ENCODE measurements at regions not wholly inside any gene's neighbourhood (a gene's known extent, or its start where the extent isn't known, plus 50 kb on each side); places are given as distances from the start of the nearest gene placed in this dataset.

DNA sequence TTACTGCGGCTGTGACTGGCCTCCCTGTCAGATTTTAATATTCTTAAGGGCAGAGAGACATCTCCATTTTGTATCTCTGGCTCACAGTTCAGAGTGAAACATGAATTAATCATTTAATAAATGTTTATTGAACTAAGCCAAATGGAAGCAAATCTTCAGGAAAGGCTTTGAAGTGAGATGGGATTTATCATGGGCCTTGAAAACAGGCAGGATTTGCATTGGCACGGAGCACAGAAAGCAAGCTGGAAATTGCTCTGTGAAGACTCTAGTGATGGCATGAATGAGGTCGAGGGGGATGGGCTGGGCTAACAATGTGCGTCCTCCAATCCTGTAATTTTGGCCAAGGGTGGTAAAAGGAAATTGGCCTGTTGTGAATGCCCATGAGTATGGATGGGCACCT lies 369.8 kb upstream of the SOX11 start:
- TF ChIP-seq ZFX (IDR thresholded peaks at IDR 0.05; ENCODE audit: borderline replicate concordance): no peak
- TF ChIP-seq, protein P1, sequence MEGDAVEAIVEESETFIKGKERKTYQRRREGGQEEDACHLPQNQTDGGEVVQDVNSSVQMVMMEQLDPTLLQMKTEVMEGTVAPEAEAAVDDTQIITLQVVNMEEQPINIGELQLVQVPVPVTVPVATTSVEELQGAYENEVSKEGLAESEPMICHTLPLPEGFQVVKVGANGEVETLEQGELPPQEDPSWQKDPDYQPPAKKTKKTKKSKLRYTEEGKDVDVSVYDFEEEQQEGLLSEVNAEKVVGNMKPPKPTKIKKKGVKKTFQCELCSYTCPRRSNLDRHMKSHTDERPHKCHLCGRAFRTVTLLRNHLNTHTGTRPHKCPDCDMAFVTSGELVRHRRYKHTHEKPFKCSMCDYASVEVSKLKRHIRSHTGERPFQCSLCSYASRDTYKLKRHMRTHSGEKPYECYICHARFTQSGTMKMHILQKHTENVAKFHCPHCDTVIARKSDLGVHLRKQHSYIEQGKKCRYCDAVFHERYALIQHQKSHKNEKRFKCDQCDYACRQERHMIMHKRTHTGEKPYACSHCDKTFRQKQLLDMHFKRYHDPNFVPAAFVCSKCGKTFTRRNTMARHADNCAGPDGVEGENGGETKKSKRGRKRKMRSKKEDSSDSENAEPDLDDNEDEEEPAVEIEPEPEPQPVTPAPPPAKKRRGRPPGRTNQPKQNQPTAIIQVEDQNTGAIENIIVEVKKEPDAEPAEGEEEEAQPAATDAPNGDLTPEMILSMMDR (IDR thresholded peaks at IDR 0.05): no peak
- no peak overlapping the region for H3K27ac ChIP-seq

DNA sequence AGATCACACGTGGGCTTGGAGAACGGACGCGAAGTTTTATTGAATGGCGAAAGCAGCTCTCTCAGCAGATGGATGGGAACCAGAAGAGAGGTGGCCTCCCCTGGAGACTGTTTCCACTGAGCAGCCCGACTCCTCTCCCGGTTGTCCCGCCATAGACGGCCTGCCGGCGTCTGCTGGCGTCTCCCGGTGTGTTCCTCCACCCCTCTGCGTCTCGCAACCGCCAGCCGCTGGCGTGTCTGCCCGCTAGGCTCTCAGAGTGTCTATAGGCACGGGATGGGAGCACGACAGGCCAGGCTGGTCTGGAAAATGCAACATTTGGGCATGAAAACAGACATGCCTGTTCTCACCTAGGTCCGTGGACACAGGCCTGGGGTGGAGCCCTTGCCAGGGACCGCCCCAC lies 366.7 kb upstream of the SOX11 start:
- TF ChIP-seq ZFX (IDR thresholded peaks at IDR 0.05; ENCODE audit: borderline replicate concordance): no peak
- TF ChIP-seq, protein P1 (IDR thresholded peaks at IDR 0.05): no peak
- no peak overlapping the region for H3K27ac ChIP-seq

DNA sequence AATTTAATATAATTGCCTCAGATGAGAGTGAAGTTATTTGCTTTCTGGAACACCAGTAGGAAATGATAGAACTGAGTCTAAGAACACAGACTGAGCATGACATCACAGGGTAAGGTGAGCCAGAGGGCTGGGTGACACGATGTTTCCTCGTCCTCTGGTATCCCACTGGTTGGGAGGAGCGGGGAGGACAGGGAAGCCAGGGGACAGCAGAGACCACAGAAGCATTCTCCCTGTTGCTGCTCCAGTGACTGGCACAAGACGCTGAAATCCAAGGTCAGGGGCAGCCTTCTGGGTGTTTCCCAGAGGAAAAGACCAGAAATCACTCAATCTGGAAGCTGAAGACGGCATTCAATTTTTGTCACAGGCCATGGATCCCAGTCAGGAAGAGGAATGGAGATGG lies 363.4 kb upstream of the SOX11 start:
- no peak for TF ChIP-seq ZFX (IDR thresholded peaks at IDR 0.05; ENCODE audit: borderline replicate concordance)
- TF ChIP-seq, protein P1 (IDR thresholded peaks at IDR 0.05): no peak

GRCh38 chr2:5329763-5330162 lies 362.4 kb upstream of the SOX11 start:
- TF ChIP-seq, protein P1 (IDR thresholded peaks at IDR 0.05): no peak
- no peak for TF ChIP-seq ZFX (IDR thresholded peaks at IDR 0.05; ENCODE audit: borderline replicate concordance)
- H3K27ac ChIP-seq: no peak overlapping the region

More for the DNA sequence above, 363.4 kb upstream of the SOX11 start:
- no peak overlapping the region for H3K27ac ChIP-seq

DNA sequence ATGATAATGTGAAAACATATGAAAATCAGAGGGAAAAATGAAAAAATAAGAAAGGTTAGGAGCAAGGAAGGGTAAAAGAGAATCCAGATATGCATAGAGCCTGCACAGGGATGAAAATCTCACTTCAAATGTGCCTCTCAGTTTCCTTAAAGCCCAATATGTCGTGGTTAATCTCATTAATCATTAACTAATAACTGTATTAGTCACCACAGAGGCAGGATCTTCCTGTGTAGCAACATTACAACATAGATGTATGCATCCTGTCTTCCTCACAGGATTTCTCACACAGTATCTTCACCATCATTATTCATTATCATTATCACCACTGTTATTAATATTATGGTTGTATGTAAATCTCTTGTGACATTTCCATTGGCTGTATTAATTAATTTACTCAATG lies 361.2 kb upstream of the SOX11 start:
- TF ChIP-seq, protein P1 (IDR thresholded peaks at IDR 0.05): no peak
- TF ChIP-seq ZFX (IDR thresholded peaks at IDR 0.05; ENCODE audit: borderline replicate concordance): no peak
- no peak overlapping the region for H3K27ac ChIP-seq

GRCh38 chr2:5332925-5333324 lies 359.3 kb upstream of the SOX11 start:
- no peak overlapping the region for H3K27ac ChIP-seq
- TF ChIP-seq ZFX (IDR thresholded peaks at IDR 0.05; ENCODE audit: borderline replicate concordance): no peak
- TF ChIP-seq, protein P1 (IDR thresholded peaks at IDR 0.05): no peak

DNA sequence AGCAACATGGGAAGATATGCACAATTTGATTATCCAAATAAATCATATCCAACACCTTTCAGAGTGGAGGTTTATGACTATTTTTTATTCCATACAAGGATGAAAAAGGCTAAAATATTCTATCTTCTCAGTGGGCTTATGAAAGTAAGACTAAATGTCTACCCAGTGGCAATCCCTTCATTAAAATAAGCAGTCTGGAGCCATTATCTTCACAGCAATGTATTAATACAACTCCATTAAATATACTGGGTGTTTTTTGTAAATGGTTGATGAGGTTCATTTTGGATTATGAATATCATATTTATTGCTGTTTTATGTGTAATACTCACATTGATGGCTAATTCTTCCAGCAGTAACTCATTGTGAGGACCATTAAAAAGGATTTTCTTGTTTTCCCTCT lies 352.7 kb upstream of the SOX11 start:
- no peak for TF ChIP-seq ZFX (IDR thresholded peaks at IDR 0.05; ENCODE audit: borderline replicate concordance)
- TF ChIP-seq, protein P1 (IDR thresholded peaks at IDR 0.05): no peak
- no peak overlapping the region for H3K27ac ChIP-seq
